Thyroid gland (tissue), 4 donors: ENCODE measurements at regions not wholly inside any gene's neighbourhood (a gene's known extent, or its start where the extent isn't known, plus 50 kb on each side); places are given as distances from the start of the nearest gene placed in this dataset.
"Not testable (repeated sequence)": the region's sequence is repeated elsewhere in the genome, so short reads cannot be mapped to it uniquely, and the experiment has no call there.

Source experiments
- CTCF ChIP-seq, 6 experiments: fragments of 200-600 bp in 3 of 6; fragments of 450-650 bp in 3 of 6; sonication (generic) in 3 of 6; IDR thresholded peaks; one replicate each; pipeline ENCODE4 v1.5.1; 2016 to 2019; ENCODE audit warnings: antibody characterized with exemption in 6 of 6, mild to moderate bottlenecking in 2 of 6, inconsistent platforms in 1 of 6, moderate library complexity in 1 of 6
- POLR2A ChIP-seq, 2 donors: fragments of 450-650 bp; IDR thresholded peaks; one replicate each; pipeline ENCODE4 v1.6.1; 2017; ENCODE audit warnings: antibody characterized with exemption in 2 of 2, mild to moderate bottlenecking in 2 of 2, moderate library complexity in 1 of 2

- not testable (repeated sequence) for TF ChIP-seq CTCF, POLR2A (IDR thresholded peaks at IDR 0.05)
These were observed 165.6 kb downstream of the XPNPEP1 start for GRCh38 chr10:109757670-109758069.
